Kidney (tissue), 13 donors: ENCODE measurements at regions not wholly inside any gene's neighbourhood (a gene's known extent, or its start where the extent isn't known, plus 50 kb on each side); places are given as distances from the start of the nearest gene placed in this dataset.
A peak's percentile ranks its signal among the peaks of the same experiment; 100 is the strongest.

ENCODE experiments used
- DNase-seq, 5 donors: peaks; one replicate each; pipeline ENCODE4 v3.0.0-alpha.2; 2013 to 2020
- FAIRE-seq: peaks from 2 replicates; lab custom pipeline; 2012; peaks lifted over from hg19 to GRCh38; lab: Jason Lieb, UNC
- H3K27ac ChIP-seq, 2 donors: one replicate each; pipeline ENCODE4 v1.7.0; 2013; ENCODE audit warnings: low read depth in 2 of 2, low read length in 2 of 2, inconsistent platforms in 1 of 2
- H3K27me3 ChIP-seq: one replicate; pipeline ENCODE4 v1.7.1; 2013; ENCODE audit warnings: low read length, inconsistent platforms; ENCODE audit not compliant: control insufficient read depth, insufficient read depth
- H3K36me3 ChIP-seq, 3 donors: one replicate each; pipeline versions ENCODE4 v1.7.0 to v1.7.1; 2013; ENCODE audit warnings: low read length in 3 of 3, control low read depth in 1 of 3, inconsistent platforms in 1 of 3; ENCODE audit not compliant: insufficient read depth in 3 of 3, control insufficient read depth in 2 of 3
- H3K4me1 ChIP-seq, 3 donors: one replicate each; pipeline versions ENCODE4 v1.7.0 to v1.7.1; 2013; ENCODE audit warnings: low read length in 3 of 3, inconsistent platforms in 1 of 3, low read depth in 1 of 3; ENCODE audit not compliant: control insufficient read depth in 2 of 3, insufficient read depth in 2 of 3
- H3K4me3 ChIP-seq, 3 donors: one replicate each; pipeline versions ENCODE4 v1.7.0 to v1.8.1; 2013; ENCODE audit warnings: low read length in 3 of 3, control low read depth in 1 of 3, inconsistent platforms in 1 of 3
- H3K9ac ChIP-seq, 3 donors: one replicate each; pipeline versions ENCODE4 v1.7.0 to v1.7.1; 2013; ENCODE audit warnings: low read length in 3 of 3, control low read depth in 1 of 3, inconsistent platforms in 1 of 3
- H3K9me3 ChIP-seq, 3 donors: one replicate each; pipeline versions ENCODE4 v1.7.0 to v1.7.1; 2013; ENCODE audit warnings: low read length in 3 of 3, control low read depth in 1 of 3, inconsistent platforms in 1 of 3; ENCODE audit not compliant: control insufficient read depth in 2 of 3, insufficient read depth in 1 of 3
- CTCF ChIP-seq: IDR thresholded peaks from 3 replicates; pipeline ENCODE4 v1.5.1; 2012; ENCODE audit warnings: mild to moderate bottlenecking, moderate library complexity, borderline replicate concordance; ENCODE audit not compliant: insufficient read depth; ENCODE audit errors: extremely low read depth
- intact Hi-C: fragments of 100-400 bp; cut with DNase I; formaldehyde crosslinking; loops from one replicate; pipeline ENCODE4 v1.11.1; 2022
- donor health status: control.
- donor health status: control.
- donor health status: control.
- donor health status: control.
- donor health status: control.
- donor health status: DM: yes; HTN: yes; CAD: no.
- donor health status: Normal renal cell carcinoma (clear cell type).

- Histone ChIP-seq H3K4me1 (peaks cover 3 to 15% (median 13%) of the 10 kb centered on the region in 3 donors), H3K9ac (no peak overlapping the region), H3K36me3 (peaks cover 13 to 21% (median 17%) of the 10 kb centered on the region in 3 donors), H3K4me3 (no peak overlapping the region), H3K27ac (no peak overlapping the region), H3K9me3 (peaks cover 0 to 7% (median 2%) of the 10 kb centered on the region in 3 donors), H3K27me3 (no peaks in the 10 kb centered on the region)
- peak in 1 of 5 donors; percentile 64 for DNase-seq
- intact Hi-C loops: no loop called here
- no peak for TF ChIP-seq CTCF
- FAIRE-seq: no peak
Observed at GRCh38 chr12:124476011-124476400, 91.4 kb downstream of the NCOR2 start.

GRCh38 chr12:124475295-124476010, 92.0 kb downstream of the NCOR2 start:
- peaks cover 3 to 11% (median 11%) of the 10 kb centered on the region in 3 donors for H3K4me1 ChIP-seq
- FAIRE-seq (no peak), DNase-seq (peak in 1 of 5 donors; percentile 39)
- peaks cover 0 to 7% (median 2%) of the 10 kb centered on the region in 3 donors for H3K9me3 ChIP-seq
- H3K36me3 ChIP-seq: peaks cover 13 to 26% (median 17%) of the 10 kb centered on the region in 3 donors
- intact Hi-C loops: no loop called here
- H3K9ac ChIP-seq: no peak overlapping the region
- no peak overlapping the region for H3K4me3 ChIP-seq
- H3K27ac ChIP-seq: no peak overlapping the region
- no peak for TF ChIP-seq CTCF
- no peaks in the 10 kb centered on the region for H3K27me3 ChIP-seq

GRCh38 chr12:124474709-124475108, 92.7 kb downstream of the NCOR2 start:
- no peak overlapping the region for H3K27ac ChIP-seq
- FAIRE-seq (no peak), DNase-seq (peak in 1 of 5 donors; percentile 71)
- H3K9ac ChIP-seq: no peak overlapping the region
- no peak overlapping the region for H3K4me3 ChIP-seq
- peaks cover 3 to 4% (median 3%) of the 10 kb centered on the region in 3 donors for H3K4me1 ChIP-seq
- H3K36me3 ChIP-seq: peaks cover 13 to 29% (median 19%) of the 10 kb centered on the region in 3 donors
- peaks cover 0 to 7% (median 2%) of the 10 kb centered on the region in 3 donors for H3K9me3 ChIP-seq
- TF ChIP-seq CTCF: no peak
- H3K27me3 ChIP-seq: no peaks in the 10 kb centered on the region
- intact Hi-C loops: no loop called here
